RWPE2 (cell line): ENCODE measurements at regions not wholly inside any gene's neighbourhood (a gene's known extent, or its start where the extent isn't known, plus 50 kb on each side); places are given as distances from the start of the nearest gene placed in this dataset.

Experiments used
- ATAC-seq: fragments of 200-7000 bp; cut with Tn5 transposase; 3 replicates; pipeline ENCODE4 v1.9.1; 2021; ENCODE audit warnings: low read depth
- DNase-seq: peaks from one replicate; pipeline ENCODE4 v3.0.0-alpha.2; 2020; ENCODE audit warnings: low spot score
- H3K27ac ChIP-seq: fragments of 450-650 bp; 2 replicates; pipeline ENCODE4 v1.5.1; 2017; ENCODE audit warnings: mild to moderate bottlenecking; ENCODE audit not compliant: poor library complexity, severe bottlenecking
- H3K27me3 ChIP-seq: fragments of 250-450 bp; sonication (Bioruptor Pico); 2 replicates; pipeline ENCODE4 v1.5.1; 2021; ENCODE audit warnings: mild to moderate bottlenecking, moderate library complexity; ENCODE audit not compliant: insufficient read depth, poor library complexity, severe bottlenecking
- H3K36me3 ChIP-seq: fragments of 250-450 bp; sonication (Bioruptor Pico); 2 replicates; pipeline ENCODE4 v1.5.1; 2020; ENCODE audit warnings: low read depth, mild to moderate bottlenecking, moderate library complexity
- H3K4me1 ChIP-seq: fragments of 250-450 bp; sonication (Bioruptor Pico); 2 replicates; pipeline ENCODE4 v1.5.1; 2021; ENCODE audit warnings: mild to moderate bottlenecking, moderate library complexity; ENCODE audit not compliant: insufficient read depth, poor library complexity, severe bottlenecking
- H3K4me3 ChIP-seq: fragments of 250-450 bp; sonication (Bioruptor Pico); 2 replicates; pipeline ENCODE4 v1.5.1; 2021; ENCODE audit warnings: mild to moderate bottlenecking, moderate library complexity; ENCODE audit not compliant: severe bottlenecking
- H3K9me3 ChIP-seq: fragments of 250-450 bp; sonication (Bioruptor Pico); 2 replicates; pipeline ENCODE4 v1.5.1; 2021; ENCODE audit warnings: mild to moderate bottlenecking, moderate library complexity; ENCODE audit not compliant: severe bottlenecking
- TF ChIP-seq, protein P1 (sequence below): fragments of 450-650 bp; IDR thresholded peaks from one replicate; pipeline ENCODE4 v1.5.1; 2017; ENCODE audit warnings: mild to moderate bottlenecking, moderate library complexity; ENCODE audit not compliant: poor library complexity, severe bottlenecking

DNA sequence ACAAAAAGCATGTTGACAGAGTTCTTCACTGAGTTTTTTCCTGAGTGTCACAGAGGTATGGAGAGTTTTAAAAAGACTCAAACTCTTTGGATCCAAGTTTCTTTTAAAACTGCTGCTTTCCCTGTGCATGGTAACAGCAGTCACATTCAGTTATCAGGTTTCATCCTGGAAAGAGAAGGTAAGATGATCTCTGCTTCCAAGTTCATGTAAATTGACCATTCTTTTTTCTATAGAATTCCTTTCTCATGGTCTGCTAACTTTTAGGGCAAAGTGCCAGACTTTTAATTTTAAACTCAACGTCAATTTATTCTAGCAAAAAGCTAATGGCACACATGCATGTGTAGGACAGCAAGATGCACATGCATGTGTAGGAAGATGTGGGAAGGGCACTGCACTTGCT lies 52.5 kb upstream of the PRLR start:
- Histone ChIP-seq H3K36me3 (no peaks in the 10 kb centered on the region), H3K4me1 (no peaks in the 10 kb centered on the region), H3K9me3 (no peaks in the 10 kb centered on the region), H3K27ac (no peak overlapping the region), H3K27me3 (peaks cover 23% of the 10 kb centered on the region), H3K4me3 (no peak overlapping the region)
- TF ChIP-seq, protein P1, sequence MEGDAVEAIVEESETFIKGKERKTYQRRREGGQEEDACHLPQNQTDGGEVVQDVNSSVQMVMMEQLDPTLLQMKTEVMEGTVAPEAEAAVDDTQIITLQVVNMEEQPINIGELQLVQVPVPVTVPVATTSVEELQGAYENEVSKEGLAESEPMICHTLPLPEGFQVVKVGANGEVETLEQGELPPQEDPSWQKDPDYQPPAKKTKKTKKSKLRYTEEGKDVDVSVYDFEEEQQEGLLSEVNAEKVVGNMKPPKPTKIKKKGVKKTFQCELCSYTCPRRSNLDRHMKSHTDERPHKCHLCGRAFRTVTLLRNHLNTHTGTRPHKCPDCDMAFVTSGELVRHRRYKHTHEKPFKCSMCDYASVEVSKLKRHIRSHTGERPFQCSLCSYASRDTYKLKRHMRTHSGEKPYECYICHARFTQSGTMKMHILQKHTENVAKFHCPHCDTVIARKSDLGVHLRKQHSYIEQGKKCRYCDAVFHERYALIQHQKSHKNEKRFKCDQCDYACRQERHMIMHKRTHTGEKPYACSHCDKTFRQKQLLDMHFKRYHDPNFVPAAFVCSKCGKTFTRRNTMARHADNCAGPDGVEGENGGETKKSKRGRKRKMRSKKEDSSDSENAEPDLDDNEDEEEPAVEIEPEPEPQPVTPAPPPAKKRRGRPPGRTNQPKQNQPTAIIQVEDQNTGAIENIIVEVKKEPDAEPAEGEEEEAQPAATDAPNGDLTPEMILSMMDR, result no peak
- DNase-seq, result no peak
- no peak for ATAC-seq

DNA sequence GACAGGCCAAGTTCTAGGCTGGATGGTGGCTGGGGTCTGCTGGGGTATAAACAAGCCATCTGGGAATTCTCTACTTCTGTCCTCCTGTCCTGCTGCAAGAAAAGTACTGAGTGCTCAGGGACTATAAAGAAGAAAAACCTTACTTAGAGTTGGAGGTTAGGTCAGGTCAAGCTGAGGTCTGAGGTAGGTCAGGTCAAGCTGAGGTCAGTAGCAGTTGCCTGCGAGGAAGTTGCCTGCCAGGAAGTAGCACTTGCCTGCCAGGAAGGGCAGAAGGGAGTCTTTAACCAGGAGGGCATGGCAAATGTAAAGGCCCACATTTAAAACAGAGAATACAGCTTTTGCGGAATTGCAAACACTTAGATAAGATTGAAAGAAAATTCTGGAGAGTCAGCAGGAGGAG lies 51.3 kb upstream of the PRLR start:
- ATAC-seq (no peak), DNase-seq (no peak)
- TF ChIP-seq, protein P1, result no peak
- no peak overlapping the region for H3K4me3 ChIP-seq
- H3K27me3 ChIP-seq, result peaks cover 15% of the 10 kb centered on the region
- H3K36me3 ChIP-seq, result no peaks in the 10 kb centered on the region
- no peaks in the 10 kb centered on the region for H3K9me3 ChIP-seq
- H3K4me1 ChIP-seq, result no peaks in the 10 kb centered on the region
- no peak overlapping the region for H3K27ac ChIP-seq
